KMS-11 (cell line): ENCODE measurements at regions not wholly inside any gene's neighbourhood (a gene's known extent, or its start where the extent isn't known, plus 50 kb on each side); places are given as distances from the start of the nearest gene placed in this dataset.

Source experiments
- H2AFZ ChIP-seq: fragments of 200-600 bp; sonication (generic); 2 replicates; pipeline ENCODE4 v1.6.1; 2016; ENCODE audit warnings: antibody characterized with exemption, mixed run types, low read depth
- H3K27ac ChIP-seq: fragments of 200-600 bp; sonication (generic); 2 replicates; pipeline ENCODE4 v1.6.1; 2016; ENCODE audit warnings: mild to moderate bottlenecking, mixed run types
- H3K27me3 ChIP-seq: fragments of 200-600 bp; sonication (generic); 2 replicates; pipeline ENCODE4 v1.6.1; 2017; ENCODE audit warnings: mild to moderate bottlenecking, low read depth, mixed run types, moderate library complexity; ENCODE audit not compliant: insufficient read depth
- H3K36me3 ChIP-seq: fragments of 200-600 bp; sonication (generic); 2 replicates; pipeline ENCODE4 v1.6.1; 2017; ENCODE audit warnings: mild to moderate bottlenecking, mixed run types; ENCODE audit not compliant: insufficient read depth
- H3K4me1 ChIP-seq: fragments of 200-600 bp; sonication (generic); 2 replicates; pipeline ENCODE4 v1.6.1; 2016; ENCODE audit warnings: mild to moderate bottlenecking, low read depth, mixed run types; ENCODE audit not compliant: poor library complexity, severe bottlenecking
- H3K4me2 ChIP-seq: fragments of 200-600 bp; sonication (generic); 2 replicates; pipeline ENCODE4 v1.7.0; 2016; ENCODE audit warnings: mild to moderate bottlenecking, mixed run types
- H3K4me3 ChIP-seq: fragments of 200-600 bp; sonication (generic); IDR thresholded peaks from 2 replicates; pipeline ENCODE4 v1.6.1; 2017; ENCODE audit warnings: low read depth, low read length, mixed read lengths; ENCODE audit not compliant: insufficient read depth
- H3K79me2 ChIP-seq: fragments of 200-600 bp; sonication (generic); 2 replicates; pipeline ENCODE4 v1.6.1; 2016; ENCODE audit warnings: low read depth, mixed run types; ENCODE audit not compliant: insufficient read depth
- H3K9ac ChIP-seq: fragments of 200-600 bp; sonication (generic); 2 replicates; pipeline ENCODE4 v1.6.1; 2016; ENCODE audit warnings: mild to moderate bottlenecking, mixed run types
- H4K20me1 ChIP-seq: fragments of 200-600 bp; sonication (generic); 2 replicates; pipeline ENCODE4 v1.6.1; 2016; ENCODE audit warnings: mild to moderate bottlenecking, mixed run types; ENCODE audit not compliant: insufficient read depth
- CTCF ChIP-seq: fragments of 200-600 bp; sonication (generic); conservative IDR thresholded peaks from 2 replicates; pipeline ENCODE4 v1.6.1; 2017; ENCODE audit warnings: low read depth, mild to moderate bottlenecking, antibody characterized with exemption, low read length, moderate library complexity, mixed read lengths

GRCh38 chr13:40342461-40342860 lies 324.0 kb downstream of the FOXO1 start:
- no peak overlapping the region for H2AFZ ChIP-seq
- no peaks in the 10 kb centered on the region for H4K20me1 ChIP-seq
- H3K79me2 ChIP-seq: no peaks in the 10 kb centered on the region
- no peak overlapping the region for H3K4me2 ChIP-seq
- TF ChIP-seq CTCF: no peak
- no peak overlapping the region for H3K4me3 ChIP-seq
- no peak overlapping the region for H3K27ac ChIP-seq
- H3K27me3 ChIP-seq: no peaks in the 10 kb centered on the region
- no peaks in the 10 kb centered on the region for H3K36me3 ChIP-seq
- no peaks in the 10 kb centered on the region for H3K4me1 ChIP-seq
- no peak overlapping the region for H3K9ac ChIP-seq

DNA sequence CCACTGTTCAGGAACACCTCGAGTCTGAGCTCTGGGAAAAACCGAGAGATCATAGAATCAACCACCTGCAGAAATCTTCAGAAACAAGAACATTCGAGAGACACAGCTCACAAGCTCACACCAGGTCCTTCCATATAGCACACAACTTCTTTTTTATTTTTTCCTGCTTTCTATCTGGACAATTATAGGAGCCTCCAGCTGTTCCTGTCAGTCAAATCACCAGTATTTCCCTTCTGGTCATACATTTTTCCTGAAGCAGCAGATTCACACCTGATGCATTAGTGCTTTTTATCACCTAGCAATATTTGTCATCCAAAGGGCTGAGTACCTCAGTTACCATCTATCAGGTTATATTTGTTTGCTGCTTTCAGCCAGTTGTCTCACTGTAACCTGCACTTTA lies 323.5 kb downstream of the FOXO1 start:
- Histone ChIP-seq H3K27ac (no peak overlapping the region), H3K4me2 (no peak overlapping the region), H3K27me3 (no peaks in the 10 kb centered on the region), H3K79me2 (no peaks in the 10 kb centered on the region), H3K4me1 (no peaks in the 10 kb centered on the region), H4K20me1 (no peaks in the 10 kb centered on the region), H3K4me3 (no peak overlapping the region), H3K36me3 (no peaks in the 10 kb centered on the region), H3K9ac (no peak overlapping the region), H2AFZ (no peak overlapping the region)
- no peak for TF ChIP-seq CTCF

DNA sequence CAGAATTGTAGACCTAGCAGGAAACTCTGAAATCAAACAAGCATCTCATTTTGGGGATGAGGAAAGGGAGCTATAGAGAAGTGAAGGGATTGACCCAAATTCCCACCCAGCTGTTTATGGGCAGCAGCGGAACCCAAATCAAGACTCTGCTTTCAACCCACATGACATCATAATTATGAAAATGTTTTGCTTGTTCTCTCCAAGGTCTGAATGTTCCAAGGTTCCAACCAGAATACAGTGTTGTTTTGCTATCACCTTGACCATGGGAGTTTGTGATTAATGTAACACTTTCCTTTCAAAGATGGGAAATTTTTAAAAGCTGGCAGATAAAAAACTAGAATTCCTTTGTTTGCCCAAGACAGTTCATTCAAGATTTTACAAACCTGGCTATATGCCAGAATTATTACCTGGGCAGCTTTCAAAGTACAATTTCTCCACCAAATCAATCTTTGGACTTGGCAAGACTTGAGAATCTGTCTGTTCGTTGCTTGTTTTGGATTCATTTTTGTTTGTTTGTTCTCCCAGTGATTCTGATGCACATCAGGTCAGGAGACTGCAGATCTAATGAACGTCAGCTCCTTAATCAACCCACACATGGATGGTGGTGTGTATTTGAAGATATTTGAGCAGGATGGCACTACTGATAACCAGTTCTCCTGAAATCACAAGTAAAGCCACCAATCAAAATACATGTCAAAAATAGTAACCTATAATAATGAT lies 322.7 kb downstream of the FOXO1 start:
- no peak overlapping the region for H3K4me3 ChIP-seq
- no peaks in the 10 kb centered on the region for H3K4me1 ChIP-seq
- no peak for TF ChIP-seq CTCF
- no peak overlapping the region for H2AFZ ChIP-seq
- no peaks in the 10 kb centered on the region for H3K36me3 ChIP-seq
- H4K20me1 ChIP-seq: no peaks in the 10 kb centered on the region
- no peak overlapping the region for H3K9ac ChIP-seq
- H3K27ac ChIP-seq: no peak overlapping the region
- H3K27me3 ChIP-seq: no peaks in the 10 kb centered on the region
- no peak overlapping the region for H3K4me2 ChIP-seq
- H3K79me2 ChIP-seq: no peaks in the 10 kb centered on the region

- Histone ChIP-seq H3K4me3 (no peak overlapping the region), H3K27me3 (no peaks in the 10 kb centered on the region), H4K20me1 (no peaks in the 10 kb centered on the region), H3K27ac (no peak overlapping the region), H3K9ac (no peak overlapping the region), H3K4me1 (no peaks in the 10 kb centered on the region), H3K79me2 (no peaks in the 10 kb centered on the region), H3K36me3 (no peaks in the 10 kb centered on the region), H3K4me2 (no peak overlapping the region), H2AFZ (no peak overlapping the region)
- TF ChIP-seq CTCF: no peak
Measured at GRCh38 chr13:40344270-40345148, 321.9 kb downstream of the FOXO1 start.
